HCT116 (cell line): ENCODE measurements at regions not wholly inside any gene's neighbourhood (a gene's known extent, or its start where the extent isn't known, plus 50 kb on each side); places are given as distances from the start of the nearest gene placed in this dataset.

ENCODE experiments used
- CTCF ChIP-seq, 3 experiments: fragments of 200-600 bp in 1 of 3; sonication (generic) in 1 of 3; IDR thresholded peaks in 2 of 3; conservative IDR thresholded peaks in 1 of 3; 2 replicates each; pipeline ENCODE4 v1.5.1; 2012 to 2017; ENCODE audit warnings: low read depth in 2 of 3, low read length in 2 of 3, antibody characterized with exemption in 1 of 3, borderline replicate concordance in 1 of 3, control low read depth in 1 of 3, mild to moderate bottlenecking in 1 of 3, mixed read lengths in 1 of 3, mixed run types in 1 of 3, moderate library complexity in 1 of 3; ENCODE audit not compliant: insufficient read depth in 1 of 3
- JUND ChIP-seq: IDR thresholded peaks from 2 replicates; pipeline ENCODE4 v1.6.1; 2012
- POLR2A ChIP-seq: IDR thresholded peaks from 2 replicates; pipeline ENCODE4 v1.7.0; 2011; ENCODE audit warnings: borderline replicate concordance; ENCODE audit not compliant: insufficient read depth, insufficient read length; ENCODE audit errors: extremely low read depth
- POLR2AphosphoS5 ChIP-seq: IDR thresholded peaks from 2 replicates; pipeline ENCODE4 v1.6.1; 2011; ENCODE audit warnings: mild to moderate bottlenecking, low read depth, low read length, moderate library complexity
- SIN3A ChIP-seq: IDR thresholded peaks from 2 replicates; pipeline ENCODE4 v1.6.1; 2012; ENCODE audit warnings: low read depth
- SRF ChIP-seq: IDR thresholded peaks from 2 replicates; pipeline ENCODE4 v1.6.1; 2012; ENCODE audit warnings: low read depth
- ZFX ChIP-seq: fragments of 450-650 bp; IDR thresholded peaks from 2 replicates; pipeline ENCODE4 v1.6.1; 2017
- TF ChIP-seq, protein P1 (sequence below): IDR thresholded peaks from 2 replicates; pipeline ENCODE4 v1.6.1; 2012; ENCODE audit warnings: low read depth

- TF ChIP-seq POLR2A (no peak), JUND (no peak), CTCF (IDR thresholded peaks at IDR 0.05 in 2 of 3, conservative IDR thresholded peaks at IDR 0.05 in 1 of 3; ENCODE audit: borderline replicate concordance in 1 of 3, insufficient read depth in 1 of 3, low read depth in 2 of 3, low read length in 2 of 3) (no peak), SIN3A (no peak), POLR2AphosphoS5 (no peak), SRF (no peak), ZFX (no peak)
- TF ChIP-seq, protein P1, sequence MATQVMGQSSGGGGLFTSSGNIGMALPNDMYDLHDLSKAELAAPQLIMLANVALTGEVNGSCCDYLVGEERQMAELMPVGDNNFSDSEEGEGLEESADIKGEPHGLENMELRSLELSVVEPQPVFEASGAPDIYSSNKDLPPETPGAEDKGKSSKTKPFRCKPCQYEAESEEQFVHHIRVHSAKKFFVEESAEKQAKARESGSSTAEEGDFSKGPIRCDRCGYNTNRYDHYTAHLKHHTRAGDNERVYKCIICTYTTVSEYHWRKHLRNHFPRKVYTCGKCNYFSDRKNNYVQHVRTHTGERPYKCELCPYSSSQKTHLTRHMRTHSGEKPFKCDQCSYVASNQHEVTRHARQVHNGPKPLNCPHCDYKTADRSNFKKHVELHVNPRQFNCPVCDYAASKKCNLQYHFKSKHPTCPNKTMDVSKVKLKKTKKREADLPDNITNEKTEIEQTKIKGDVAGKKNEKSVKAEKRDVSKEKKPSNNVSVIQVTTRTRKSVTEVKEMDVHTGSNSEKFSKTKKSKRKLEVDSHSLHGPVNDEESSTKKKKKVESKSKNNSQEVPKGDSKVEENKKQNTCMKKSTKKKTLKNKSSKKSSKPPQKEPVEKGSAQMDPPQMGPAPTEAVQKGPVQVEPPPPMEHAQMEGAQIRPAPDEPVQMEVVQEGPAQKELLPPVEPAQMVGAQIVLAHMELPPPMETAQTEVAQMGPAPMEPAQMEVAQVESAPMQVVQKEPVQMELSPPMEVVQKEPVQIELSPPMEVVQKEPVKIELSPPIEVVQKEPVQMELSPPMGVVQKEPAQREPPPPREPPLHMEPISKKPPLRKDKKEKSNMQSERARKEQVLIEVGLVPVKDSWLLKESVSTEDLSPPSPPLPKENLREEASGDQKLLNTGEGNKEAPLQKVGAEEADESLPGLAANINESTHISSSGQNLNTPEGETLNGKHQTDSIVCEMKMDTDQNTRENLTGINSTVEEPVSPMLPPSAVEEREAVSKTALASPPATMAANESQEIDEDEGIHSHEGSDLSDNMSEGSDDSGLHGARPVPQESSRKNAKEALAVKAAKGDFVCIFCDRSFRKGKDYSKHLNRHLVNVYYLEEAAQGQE, result no peak
Observed at GRCh38 chr3:30225021-30225420, 381.4 kb upstream of the TGFBR2 start.
